NCI-H2107 treated with DMSO at 0.1 percent for 48 hours (cell line): ENCODE measurements at regions not wholly inside any gene's neighbourhood (a gene's known extent, or its start where the extent isn't known, plus 50 kb on each side); places are given as distances from the start of the nearest gene placed in this dataset.
"Not testable (repeated sequence)": the region's sequence is repeated elsewhere in the genome, so short reads cannot be mapped to it uniquely, and the experiment has no call there.

ENCODE experiments used
- DNase-seq: peaks from one replicate; lab custom pipeline; 2025; ENCODE audit not compliant: unreplicated experiment; lab: John Stamatoyannopoulos, UW

DNA sequence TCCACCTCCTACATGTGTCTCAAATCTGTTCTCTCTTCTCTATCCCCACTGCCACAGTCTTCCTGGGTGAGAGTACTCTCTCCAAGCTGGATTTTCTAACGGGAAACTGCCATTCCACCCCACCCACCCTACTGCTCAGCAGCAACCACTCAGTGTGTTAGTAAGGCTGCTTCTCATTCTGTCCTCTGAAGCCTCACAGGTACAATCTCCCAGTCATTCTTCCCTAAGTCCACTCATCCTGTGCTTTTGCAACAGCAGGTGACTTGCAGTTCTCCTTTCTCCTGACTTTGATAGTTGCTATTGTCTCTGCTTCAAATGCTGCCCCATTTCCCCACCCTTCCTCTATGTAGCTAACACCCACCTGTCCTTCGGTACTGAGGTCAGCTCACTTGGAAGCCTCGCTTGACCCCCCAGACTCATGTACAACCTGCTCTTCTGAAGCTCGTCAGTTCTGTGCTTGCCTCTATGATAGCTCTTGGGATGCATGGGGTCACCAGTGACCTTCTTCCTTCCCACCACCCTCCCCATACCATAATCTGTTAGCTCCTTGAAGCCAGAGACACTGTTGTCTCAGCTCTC, 188.9 kb downstream of the RRAGC start:
- no peak for DNase-seq

DNA sequence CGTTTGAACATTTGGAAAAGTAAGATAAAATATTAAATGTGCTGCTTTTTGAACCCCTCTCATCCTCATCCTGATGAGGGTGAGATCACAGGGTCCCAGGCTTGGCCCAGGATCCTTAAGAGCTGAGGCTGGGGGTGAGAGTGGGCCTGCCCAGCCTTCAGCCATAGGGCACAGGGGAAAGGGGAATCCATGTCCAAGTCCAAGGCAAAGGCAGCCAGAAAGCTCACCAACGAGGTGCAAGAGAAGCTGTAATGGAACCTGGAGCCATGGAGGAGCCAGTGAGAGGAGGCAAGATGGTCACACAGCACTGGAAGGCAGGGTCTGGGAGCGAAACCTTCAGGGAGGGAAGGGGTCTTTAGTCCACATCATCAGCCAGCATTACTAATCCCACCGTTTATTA, 191.9 kb downstream of the RRAGC start:
- no peak for DNase-seq

DNA sequence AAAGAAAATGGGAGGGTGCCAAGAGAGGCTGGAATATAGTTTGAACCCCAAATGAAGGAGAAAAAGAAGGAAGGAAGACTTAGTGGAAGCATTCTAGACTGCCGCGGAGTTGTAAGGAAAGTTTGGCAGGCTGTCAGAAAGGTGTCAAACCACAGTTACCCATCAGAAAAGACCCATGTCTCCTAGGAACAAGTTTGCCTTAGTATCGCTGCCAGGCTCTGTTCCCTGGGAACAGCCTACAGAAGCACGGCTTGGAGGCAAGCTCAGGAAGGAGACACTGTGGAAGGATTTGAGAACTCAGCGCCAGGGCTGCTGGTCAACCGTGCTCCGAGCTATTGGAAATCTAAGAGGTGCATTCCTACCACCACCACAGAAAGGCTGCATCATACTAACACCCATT, 197.4 kb downstream of the RRAGC start:
- DNase-seq, result no peak

DNA sequence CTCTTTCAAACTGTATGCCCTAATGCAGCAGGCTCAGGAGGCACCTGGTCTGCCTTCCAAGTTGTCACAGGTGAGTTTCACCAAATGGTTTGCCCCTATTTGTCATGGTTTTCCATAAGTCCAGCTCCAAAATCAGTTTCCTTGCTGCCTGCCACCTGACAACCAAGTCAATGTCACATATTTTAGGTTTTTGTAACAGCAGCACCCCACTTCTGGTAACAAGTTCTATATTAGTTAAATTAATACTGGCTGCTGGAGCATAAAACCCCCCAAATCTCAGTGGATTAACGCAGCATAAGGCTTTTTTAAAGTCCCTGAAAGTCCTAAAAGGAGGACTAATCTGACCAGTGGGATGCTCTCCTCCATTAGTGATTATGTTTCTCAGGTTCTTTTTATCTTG, 200.7 kb downstream of the RRAGC start:
- no peak for DNase-seq

DNA sequence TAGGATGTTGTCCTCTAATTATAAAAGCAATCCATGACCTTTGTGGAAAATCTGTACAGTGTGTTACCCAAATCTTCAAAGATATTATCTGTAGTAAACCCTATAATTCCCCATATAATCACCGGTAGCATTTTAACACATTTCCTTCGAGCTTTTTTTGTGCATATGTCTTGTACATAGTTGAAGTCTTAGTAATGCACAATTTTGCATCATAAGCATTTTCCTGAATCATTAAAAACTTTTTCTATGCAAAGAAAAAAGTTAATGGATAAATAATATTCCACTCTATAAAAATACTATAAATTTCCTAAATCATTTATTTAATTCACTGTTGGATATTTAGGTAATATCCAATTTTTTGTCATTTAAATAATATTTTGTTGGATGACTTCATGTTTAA, 201.7 kb downstream of the RRAGC start:
- no peak for DNase-seq

DNA sequence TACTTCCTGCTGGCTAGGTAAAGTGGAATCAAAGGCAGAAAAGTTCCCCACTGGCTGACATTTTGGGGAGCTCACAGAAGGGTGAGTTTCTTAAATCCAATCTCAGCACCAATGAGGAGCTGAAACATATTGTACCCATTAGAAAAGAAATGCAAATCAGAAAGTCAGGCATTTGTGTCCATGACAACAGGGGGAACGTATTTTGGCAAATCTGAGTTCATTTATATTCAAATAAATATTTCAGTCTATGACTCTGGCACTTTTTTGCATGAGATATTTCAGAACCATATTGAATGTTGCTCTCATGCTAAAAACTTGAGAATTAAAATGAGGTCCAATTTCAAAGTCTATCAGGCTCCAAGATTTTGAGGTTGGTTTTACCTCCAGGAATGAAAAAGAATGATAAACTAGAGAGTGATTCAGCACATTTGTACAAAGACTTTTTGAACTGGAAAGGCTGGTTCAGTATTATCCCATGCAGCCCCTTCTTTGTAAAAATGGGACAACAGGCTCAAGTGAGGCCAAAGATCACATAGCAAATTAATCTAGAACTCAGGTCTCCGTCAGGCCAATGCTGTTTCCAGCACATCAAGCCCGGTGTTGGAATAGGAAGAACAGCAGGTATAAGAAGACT, 202.2 kb downstream of the RRAGC start:
- no peak for DNase-seq

DNA sequence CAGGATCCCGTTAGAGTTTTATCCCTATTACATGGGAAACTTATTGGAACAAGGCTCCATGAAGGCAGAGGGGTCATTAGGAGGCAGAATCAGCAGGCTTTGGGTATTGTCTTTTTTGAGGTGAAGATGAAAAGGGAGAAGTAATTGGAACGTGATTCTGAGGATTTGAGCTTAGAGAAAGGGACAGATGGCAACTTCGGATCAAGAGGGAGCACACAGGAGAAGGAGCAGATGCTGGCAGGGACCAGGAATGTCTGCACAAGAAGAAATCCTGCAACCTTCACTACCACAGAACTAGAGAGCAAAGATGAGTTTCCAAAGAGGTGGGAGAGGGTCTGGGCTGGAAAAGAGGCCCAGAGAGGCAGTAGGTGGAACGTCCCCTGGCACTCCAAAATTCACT, 202.8 kb downstream of the RRAGC start:
- DNase-seq, result no peak

DNA sequence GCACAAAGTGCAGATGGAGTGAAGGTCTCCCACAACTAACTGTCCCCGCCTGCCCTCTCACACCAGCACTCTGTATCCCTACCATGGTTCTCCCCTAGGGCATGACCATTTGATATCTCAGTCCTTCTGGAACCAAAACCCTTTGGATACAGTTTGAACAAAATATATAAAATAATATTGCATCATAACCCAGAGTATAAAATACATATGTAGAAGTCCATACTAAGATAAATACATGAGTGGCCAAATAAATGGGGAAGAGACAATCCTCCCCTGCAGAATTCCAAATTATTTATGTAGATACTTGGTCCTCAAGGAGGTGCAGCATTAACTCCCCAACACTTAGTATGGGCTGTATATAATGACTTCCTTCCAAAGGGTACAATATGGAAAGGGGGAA, 207.4 kb downstream of the RRAGC start:
- no peak for DNase-seq

DNA sequence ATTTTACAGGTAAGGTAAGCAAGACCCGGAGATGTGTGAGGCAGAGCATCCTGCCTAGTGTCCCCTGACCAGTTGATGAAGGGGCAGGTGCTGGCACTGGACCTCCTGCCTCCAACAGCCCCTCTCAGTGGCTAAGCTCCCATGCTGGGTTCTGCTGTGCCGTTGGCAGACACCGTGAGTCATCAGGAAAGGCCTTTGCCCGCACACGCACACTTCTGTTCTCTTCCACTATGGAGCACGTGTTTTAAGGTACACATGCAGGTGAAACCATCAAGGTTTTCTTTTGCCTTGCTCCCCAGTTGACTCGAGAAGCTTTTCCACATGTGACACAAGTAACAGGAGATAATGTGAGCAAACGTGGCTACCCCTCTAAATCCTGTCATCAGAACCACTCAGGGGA, 207.9 kb downstream of the RRAGC start:
- no peak for DNase-seq

DNA sequence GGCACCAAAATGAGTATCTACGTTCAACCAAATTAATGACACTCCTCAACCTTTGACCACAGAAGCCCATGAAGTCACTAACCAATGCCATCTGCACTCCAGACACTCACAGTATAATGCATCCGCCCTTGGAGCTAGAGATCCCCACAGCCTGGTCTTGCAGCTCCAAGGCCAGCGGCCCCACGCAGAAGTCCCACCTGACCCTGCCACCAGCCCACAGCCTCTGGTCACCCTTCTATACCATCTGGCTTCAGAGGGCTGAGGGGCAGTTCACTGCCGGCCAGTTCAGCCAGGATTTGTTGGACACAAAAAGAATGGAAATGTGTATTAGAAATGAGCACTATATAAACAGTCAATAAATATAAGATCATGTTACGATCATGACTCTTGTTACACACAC, 211.2 kb downstream of the RRAGC start:
- DNase-seq, result no peak

DNA sequence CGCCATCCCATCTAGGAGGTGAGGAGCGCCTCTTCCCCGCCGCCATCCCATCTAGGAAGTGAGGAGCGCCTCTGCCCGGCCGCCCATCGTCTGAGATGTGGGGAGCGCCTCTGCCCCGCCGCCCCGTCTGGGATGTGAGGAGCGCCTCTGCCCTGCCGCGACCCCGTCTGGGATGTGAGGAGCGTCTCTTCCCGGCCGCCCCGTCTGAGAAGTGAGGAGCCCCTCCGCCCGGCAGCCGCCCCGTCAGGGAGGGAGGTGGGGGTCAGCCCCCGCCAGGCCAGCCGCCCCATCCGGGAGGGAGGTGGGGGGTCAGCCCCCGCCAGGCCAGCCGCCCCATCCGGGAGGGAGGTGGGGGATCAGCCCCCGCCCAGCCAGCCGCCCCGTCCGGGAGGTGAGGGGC, 212.2 kb downstream of the RRAGC start:
- not testable (repeated sequence) for DNase-seq

DNA sequence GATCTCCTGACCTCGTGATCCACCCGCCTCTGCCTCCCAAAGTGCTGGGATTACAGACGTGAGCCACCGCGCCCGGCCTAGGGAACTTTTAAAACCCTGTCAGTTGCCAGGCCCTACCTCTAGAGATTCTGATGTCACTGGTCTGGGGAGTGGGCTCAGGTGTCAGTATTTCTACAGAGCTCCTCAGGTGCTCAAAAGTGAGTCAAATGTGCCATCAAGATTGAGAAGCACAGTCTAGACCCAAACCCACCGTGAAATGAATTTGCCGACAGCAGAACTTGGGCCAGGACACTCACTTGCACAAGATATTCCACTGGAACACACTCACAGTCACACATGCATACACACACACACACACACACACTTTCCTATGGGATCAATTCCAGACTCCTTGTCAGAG, 215.5 kb downstream of the RRAGC start:
- DNase-seq, result no peak

DNA sequence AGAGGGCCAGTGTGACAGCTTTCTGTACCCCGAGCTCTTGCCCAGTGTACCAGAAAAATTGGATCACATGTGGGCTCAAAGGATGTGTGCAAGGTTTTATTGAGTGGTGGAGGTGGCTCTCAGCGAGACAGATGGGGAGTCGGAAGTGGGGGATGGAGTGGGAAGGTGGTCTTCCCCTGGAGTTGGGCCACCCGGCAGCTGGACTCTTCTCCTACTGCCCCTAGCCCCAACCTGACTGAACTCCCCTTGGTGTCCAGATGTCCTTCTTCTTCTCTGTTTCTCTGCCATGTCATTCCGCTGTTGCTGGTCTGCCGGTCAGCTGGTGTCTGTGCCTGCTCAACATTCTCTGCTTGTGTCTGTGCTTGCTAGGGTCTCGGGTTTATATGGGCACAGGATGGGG, 217.9 kb downstream of the RRAGC start:
- no peak for DNase-seq

DNA sequence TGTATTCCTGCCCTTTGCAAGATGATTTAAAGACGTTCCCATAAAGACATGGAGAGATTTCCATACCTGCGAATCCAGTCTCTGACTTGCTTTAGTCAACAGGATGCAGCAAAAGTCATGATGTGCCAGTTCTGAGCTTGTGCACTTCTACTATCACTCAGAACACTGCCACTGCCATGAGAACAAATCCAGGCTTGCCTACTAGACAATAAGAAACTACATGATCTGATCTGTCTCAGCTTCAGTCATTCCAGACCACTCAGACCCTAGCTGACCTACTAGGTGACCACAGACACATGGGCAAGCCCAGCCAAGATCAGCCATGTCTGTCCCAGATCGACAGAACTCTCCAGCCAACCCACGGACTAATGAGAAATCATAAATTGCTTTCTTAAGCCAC, 219.2 kb downstream of the RRAGC start:
- no peak for DNase-seq

DNA sequence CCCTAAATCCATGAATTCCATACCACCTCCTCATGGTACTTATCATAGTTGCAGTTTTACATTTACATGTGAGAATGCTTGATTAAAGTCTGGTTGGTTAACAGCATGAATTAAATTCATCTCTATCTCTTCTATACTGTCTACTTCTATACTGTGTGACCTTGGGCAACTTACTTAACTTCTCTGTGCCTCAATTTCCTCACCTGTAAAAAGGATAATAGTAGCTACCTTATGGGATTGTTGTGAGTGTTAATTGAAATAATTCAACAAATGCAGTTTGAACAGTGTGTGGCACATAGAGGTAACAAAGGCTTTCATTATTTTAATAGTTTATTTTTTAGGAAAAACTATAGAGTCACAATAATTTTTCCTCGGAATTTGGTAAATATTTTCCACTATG, 231.3 kb downstream of the RRAGC start:
- no peak for DNase-seq

DNA sequence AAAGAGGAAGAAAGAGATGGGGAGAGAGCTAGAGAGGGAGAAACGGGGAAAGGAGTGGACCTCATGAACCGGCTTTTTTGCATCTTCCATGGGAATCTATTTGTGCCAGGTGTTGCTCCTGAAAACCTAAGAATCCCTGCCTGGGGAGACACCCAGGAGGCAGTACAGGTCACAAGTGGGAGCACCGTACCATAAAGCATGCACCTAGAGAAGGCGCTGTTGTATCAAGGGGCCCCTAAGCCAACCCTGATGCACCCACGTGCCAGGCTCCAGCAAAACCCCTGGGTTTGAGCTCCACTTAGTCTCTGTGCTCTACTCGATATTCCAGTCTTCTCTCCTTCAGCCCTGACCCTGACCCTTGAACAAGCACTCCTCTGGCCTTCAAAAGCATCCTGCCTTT, 233.6 kb downstream of the RRAGC start:
- DNase-seq, result no peak

DNA sequence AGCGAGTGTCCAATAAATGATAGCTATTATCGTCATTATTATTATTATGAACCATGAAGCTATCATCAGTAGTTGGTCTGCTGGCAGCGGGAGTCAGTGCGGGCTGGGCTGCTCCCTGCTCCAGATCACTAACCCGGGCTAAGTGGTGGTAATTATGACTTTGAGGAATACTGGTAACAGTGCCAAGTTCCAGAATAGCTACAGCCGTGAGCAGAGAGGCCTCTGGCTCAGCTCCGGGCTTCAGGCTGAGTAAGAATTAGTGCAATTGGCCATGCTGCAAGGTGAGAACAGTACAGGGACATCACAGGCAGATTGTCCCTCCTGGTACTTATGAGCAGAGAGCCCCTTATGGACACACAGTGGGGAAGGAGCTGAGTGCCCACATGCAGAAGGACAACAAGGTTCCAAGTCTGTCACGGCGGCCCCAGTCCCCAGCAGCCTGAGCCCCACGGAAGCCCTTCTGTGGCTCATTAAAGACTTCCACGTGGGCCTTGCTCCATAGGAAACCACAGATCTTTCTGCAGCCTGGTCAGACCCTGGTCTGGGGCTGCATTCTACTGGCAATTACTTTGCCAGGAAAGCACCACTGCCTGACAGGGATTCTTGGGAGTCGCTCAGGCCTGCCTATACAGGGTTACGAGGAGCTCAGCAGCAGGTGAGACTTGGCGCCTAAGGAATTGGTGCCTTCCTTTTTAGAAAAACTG, 235.1 kb downstream of the RRAGC start:
- DNase-seq, result peak; percentile 95

DNA sequence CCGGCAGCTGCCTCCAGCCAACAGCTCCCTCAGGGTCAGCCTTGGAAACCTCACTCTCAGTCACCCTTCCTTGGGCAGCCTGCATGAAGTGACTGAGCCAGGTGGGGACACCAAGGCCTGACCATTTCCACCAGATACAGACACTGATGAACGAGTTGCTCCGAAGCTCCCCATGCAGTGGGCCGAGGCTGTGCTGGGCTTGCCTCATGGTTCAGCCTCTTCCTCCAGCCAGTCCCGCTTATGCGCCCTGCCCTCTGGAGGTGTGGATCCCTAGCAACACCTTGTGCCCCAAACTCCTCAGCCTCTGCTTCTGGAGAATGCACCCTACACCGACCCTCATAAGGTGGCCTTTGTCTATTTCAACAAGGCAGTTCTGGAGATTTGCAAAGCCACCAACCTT, 236.0 kb downstream of the RRAGC start:
- DNase-seq, result no peak

DNA sequence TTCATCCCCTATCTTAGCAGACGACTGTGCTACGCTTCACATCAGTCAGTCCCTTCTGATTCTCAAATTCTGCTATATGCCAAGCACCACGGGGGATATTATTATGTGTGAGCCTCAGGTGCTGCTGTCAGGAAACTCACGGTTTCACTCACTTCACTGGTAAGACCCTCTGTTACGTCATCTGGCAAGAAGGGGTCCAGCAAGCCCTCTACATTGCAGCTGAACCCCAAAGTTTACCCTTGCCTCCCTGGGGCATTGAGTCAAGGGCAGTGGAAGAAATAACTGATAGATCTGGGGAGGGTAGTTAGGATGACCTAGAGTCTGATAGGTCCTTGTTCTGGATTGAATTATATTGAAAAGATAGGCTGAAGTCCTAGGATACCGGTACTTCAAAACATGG, 237.4 kb downstream of the RRAGC start:
- no peak for DNase-seq

DNA sequence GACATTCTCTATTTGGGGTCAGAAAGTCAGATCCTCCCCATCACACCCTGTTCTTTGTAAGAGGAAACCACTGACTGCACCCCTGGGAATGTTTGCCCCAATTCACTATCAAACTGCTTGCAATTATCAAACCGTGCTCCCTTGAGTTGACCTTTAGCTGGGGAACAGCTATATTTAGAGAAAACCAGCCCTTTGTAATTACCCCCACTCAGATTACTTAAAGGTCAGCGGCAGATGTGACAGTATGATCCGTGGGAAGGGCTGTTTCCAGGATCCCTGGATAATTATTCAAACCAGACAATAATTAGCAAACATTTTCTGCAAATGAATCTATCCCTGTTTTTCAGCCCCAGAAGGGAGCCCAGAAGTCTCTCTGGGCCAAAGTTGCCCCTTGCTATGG, 242.7 kb downstream of the RRAGC start:
- DNase-seq, result no peak

DNA sequence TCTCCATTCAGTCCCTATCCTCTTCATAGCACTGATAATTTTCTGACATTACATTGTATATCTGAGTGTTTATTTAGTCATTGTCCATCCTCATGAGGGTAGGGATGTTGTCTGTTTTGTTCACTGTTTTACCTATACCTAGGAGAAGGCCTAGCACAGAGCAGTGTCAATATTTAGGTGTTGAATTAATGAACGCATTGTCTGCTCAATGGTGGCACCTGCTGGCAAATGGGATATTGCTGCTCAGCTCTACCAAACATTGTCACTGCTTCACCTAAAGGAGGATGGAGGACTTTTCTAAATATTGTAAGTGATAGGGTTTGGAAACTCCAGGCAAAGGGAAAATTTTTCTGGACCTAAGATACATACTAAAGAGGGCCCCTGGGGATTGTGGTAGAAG, 243.9 kb downstream of the RRAGC start:
- DNase-seq, result no peak

DNA sequence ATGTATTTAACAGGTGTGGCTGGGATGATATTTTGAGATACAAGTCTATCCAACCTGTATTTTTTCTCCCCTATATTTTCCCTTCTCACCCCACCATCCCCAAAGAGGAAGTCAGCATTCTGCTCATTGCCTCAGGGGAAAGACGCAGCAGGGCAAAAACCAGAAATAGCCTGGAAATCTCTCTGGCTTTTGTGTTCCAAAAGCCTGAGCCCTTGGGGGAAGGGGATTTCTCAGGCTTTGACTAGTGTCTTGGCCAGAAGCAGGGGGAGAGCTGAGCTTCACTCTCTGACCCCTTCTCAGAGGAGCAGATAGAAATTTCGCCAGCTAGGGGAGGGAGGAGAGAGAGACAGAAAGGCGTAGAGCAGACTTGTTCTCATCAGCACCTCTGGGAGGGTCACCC, 244.7 kb downstream of the RRAGC start:
- DNase-seq, result no peak

DNA sequence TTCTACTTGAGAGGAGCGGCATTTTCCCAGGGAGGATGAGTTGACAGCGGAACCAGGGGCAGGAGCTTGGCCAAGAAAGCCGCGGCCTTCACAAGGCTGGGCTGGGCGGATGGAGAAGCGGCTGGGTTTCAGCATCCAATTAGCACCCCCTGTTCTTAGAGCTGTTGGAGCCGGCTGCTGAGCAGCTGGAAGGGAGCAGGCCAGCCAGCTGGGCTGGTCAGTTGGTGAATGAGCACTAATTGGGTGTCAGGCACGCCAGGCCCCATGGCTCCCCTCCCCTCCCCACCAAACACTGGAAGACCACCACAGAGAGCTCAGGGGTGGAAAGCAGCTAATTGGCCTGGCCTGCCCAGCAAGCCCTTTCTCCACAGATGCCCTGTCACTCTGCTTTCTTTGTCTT, 245.6 kb downstream of the RRAGC start:
- no peak for DNase-seq
